GM18498 (cell line): ENCODE measurements at regions not wholly inside any gene's neighbourhood (a gene's known extent, or its start where the extent isn't known, plus 50 kb on each side); places are given as distances from the start of the nearest gene placed in this dataset.
"Not testable (repeated sequence)": the region's sequence is repeated elsewhere in the genome, so short reads cannot be mapped to it uniquely, and the experiment has no call there.

Experiments used
- ATAC-seq: cut with Tn5 transposase; IDR thresholded peaks from one replicate; pipeline ENCODE4 v1.9.1; 2021; ENCODE audit warnings: mild to moderate bottlenecking, moderate library complexity; ENCODE audit not compliant: unreplicated experiment

DNA sequence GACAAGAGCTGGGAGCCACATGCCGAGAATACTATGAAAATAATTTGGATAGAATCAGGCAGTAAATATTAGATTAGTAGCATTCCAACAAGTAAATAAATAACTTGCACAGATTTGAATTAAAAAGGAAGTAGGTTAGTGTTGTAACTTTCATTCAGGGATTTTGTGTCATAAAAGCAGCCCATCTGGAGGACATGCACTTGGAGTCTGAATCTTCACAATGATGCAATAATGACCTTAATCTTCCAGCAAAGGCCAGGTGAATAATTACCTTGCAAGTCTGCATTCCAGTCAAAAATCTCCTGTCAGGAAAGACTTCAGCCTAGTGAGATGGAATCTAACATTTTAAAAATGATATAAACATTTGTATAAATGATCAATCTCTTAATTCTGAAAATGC lies 518.1 kb downstream of the KCNJ2 start:
- no peak for ATAC-seq

DNA sequence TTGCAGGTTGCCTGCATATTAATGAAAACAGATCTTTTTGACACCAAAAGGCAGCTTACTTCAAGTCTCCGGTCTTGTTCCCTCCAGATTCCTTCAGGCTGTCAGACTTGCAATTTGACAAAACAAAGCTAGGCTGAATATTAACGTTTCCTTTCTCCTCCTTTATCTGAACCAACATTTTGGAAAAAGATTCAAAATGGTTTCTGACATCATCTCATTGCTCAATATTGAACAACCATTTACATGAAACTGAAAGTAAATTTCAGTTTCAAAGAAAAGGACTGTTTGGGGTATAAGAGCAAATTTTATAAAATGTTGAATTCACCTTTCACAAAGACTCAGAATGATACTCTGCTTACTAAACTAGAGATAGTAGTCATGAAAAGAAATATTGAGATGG lies 521.8 kb downstream of the KCNJ2 start:
- ATAC-seq: no peak

DNA sequence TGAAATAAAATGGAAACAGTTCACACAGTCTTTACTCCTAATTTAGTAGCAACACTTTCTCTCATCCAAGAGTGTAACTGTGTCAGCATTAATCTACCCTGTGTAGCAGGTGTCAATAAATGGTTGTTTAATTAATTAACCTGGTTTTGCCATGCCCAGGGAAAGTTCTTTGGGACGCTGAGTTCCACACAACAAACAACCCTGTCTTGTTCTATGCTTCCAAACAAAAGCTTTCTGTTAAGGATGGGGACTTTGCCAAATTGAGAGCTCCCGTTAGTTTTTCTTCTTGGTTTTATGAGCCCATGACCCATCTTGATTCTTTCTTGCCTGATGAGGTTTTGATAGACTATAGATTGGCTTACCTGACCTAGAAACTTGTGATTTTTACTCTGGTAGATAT lies 530.1 kb downstream of the KCNJ2 start:
- ATAC-seq: no peak

DNA sequence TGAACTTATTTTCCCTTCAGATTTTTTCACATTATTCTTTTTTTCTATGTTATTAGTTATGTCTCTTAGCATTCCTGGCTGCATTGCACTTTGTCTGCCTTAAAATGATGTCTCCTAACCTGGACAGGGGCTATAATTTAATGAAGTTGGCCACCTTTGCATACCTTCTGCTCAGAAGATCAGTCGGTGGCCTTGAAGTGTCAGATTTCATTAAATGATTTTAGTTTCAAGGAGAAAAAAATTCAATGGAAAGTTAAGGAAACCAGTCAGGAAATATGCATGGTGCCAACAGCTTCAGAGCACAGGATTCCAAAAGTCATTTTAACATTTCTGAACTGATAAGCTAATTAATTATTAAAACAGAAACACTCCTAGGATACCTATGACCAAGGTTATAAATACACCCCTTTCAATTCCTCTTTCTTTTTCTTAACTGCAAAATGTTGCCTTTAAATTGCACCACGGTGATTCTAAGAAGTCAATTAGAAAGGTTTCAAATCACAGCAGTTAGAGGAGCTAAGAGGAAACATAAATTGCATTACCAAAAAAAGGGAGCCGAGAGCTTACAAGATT lies 533.4 kb downstream of the KCNJ2 start:
- ATAC-seq: no peak

DNA sequence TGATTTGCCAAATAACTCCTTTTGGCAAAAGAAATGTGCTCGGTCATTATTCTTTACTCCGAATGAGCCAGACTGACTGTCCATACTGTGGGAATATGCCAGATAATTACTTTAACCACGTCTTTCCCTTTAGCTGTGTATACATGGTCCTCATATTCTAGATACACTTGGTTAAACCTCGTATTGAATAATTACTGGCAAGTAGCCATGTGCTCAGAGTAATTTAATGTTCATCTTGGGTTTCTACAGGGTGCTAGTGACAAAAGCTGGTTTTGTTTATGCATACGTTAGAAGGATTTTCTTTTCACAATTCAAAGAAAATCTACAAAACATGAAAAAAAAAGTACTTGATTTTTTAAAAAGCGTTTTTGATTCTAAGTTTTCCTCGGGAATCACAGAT lies 540.3 kb downstream of the KCNJ2 start:
- ATAC-seq: no peak

GRCh38 chr17:70713694-70714093 lies 544.4 kb downstream of the KCNJ2 start:
- no peak for ATAC-seq

- no peak for ATAC-seq
Measured at GRCh38 chr17:70716551-70716950, 547.2 kb downstream of the KCNJ2 start.

DNA sequence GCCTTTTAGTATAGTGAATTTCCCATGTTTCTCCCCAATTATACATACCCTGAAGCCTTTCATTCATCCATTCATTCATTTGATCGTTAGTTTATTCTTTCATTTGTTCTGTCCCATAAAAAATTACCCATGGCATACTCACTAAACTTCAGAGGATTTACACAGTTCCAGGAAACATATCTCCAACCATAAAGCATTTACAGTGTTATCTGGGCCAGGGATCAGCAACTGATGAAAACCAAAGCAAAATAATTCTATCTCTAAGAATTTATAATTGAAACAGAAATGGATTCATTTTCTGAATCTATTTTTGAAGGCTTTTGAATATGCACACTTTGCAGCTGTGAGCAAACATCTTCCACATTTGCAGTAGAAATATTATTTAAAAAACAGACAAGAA lies 547.7 kb downstream of the KCNJ2 start:
- no peak for ATAC-seq

DNA sequence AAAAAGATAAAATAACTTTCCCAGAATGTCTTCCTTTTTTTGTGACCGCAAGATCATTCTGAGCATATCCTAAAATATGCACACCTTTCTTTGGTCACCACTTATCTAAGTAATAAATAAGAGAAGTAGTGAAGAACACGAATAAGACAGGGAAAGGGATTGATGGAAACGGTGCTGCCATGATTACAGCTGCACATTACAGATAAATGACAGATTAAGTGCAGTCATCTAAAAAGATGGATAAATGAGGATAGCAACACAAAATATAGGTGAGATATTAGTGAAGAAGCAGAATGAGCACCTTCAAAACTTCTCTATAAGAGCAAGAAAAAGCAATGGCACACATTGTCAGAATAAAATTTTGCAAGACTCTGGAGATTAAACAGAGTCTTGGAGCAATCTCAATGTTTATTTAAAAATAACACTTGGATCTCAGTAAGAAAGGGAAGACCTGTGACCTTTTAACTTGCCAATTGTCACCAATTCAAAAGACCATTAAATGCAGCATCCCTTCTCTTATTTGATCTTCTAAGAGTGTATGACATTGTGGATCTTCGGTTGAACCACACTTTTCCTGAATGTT lies 567.1 kb downstream of the KCNJ2 start:
- ATAC-seq: no peak

GRCh38 chr17:70739065-70739464 lies 569.7 kb downstream of the KCNJ2 start:
- ATAC-seq: no peak

DNA sequence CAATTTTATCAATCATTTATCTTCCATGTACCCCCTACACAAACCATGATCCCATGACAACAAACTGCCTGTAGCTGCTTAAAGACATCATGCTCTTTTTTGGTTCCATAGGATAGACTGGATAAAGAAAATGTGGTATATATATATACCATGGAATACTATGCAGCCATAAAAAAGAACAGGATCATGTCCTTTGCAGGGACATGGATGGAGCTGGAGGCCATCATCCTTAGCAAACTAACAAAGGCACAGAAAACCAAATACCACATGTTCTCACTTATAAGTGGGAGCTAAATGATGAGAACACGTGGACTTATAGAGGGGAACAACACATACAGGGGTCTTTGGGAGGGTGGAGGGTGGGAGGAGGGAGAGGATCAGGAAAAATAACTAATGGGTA lies 577.2 kb downstream of the KCNJ2 start:
- ATAC-seq: not testable (repeated sequence)

GRCh38 chr17:70750983-70751382 lies 581.7 kb downstream of the KCNJ2 start:
- ATAC-seq: no peak

- not testable (repeated sequence) for ATAC-seq
Measured at GRCh38 chr17:70752461-70752860, 583.1 kb downstream of the KCNJ2 start.

DNA sequence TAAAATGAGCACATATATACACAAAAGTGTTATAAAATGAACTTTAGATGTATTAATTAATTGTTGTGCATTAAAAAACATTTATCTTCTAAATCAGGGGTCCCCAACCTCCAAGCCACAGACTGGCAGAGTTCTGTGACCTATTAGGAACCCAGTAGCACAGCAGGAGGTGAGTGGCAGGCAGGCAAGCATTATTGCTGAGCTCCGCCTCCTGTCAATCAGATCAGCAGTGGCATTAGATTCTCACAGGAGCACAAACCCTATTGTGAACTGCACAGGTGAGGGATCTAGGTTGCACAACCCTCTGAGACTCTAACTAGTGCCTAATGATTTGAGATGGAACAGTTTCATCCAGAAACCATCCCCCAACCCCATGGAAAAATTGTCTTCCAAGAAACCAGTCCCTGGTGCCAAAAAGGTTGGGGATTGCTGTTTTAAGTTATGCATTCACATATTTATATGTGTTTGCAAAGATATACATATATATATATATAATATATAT lies 583.7 kb downstream of the KCNJ2 start:
- ATAC-seq: no peak

DNA sequence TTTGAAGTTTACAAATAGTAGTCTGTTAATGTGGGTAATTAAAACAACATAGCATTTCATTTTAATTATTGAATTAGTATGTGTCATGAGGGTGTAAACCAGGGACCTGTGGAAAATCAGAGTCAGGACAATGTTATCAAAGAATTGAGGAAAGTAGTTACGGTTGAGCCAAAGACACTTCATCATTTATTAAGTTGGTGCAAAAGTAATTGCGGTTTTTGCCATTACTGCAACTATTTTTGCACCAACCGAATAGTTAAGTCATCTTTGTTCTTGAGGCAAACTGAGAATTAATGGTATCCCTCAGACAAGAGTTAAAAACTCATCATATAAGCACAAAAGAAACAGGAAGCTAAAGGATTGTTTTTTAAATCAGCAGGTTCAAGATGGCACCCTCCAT lies 593.7 kb downstream of the KCNJ2 start:
- ATAC-seq: no peak

DNA sequence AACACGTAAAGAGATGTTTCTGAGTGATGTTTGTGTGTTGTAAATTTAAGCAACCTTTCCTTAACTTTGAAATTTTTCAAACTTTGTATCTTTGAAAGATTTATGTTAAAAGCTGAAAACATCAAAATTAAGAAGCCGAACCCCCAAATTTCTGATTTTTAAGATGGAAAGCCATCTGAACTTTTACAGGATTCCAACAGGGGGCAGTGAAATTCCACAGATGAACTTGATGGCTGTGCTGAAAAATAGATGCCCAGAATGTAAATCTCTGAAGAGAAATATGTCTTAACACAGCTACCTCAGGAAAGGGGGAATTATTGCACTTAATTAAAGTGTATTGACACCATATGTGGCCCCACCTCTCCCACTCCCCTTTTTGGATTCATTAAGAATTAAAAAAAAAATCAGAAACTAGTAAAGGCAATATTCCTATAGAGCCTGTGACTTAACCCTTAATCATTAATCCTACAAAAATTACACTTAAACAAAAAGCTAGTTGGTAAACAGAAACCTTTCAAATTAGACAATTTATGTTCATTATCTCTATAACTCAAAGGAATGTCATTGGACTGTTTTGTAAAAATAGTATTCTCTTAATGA lies 597.9 kb downstream of the KCNJ2 start:
- no peak for ATAC-seq

DNA sequence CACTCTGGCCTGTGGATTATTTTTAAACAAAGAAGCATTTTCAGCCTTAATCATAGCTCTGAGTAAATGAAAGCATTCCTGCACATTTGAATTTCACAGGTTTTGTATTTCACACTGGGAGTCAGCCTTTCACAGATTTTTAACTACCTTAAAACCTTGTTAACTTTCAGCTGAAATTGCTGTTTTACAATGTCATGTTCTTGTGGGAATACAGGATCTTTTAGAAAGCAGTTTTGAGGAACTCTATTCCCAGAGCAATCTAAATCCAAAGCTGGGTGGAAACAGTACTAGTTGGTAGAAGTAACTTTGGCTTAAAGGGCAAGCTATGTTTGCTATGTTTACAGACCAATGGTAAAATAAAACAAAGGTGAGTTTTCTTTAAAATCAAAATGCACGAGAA lies 600.6 kb downstream of the KCNJ2 start:
- no peak for ATAC-seq

- no peak for ATAC-seq
Measured at GRCh38 chr17:70771804-70772386, 602.6 kb downstream of the KCNJ2 start.

DNA sequence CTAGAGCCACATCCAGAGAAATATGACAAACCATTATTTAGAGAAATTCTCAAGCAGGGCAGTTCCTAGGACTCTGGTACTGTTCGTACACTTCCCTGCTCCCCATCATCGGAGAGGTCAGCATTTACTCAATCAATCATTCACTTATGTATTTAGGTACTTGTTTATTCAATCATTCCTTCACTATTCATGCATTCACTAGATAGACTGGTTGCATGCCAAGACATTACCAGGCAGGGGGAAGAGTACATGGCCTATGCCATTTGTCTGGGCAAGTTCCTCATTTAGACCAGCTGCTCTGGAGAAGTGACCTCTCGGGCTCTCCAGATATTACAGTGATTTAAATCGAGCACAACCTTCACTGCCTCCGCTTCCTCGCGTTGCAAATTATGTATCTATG lies 603.4 kb downstream of the KCNJ2 start:
- no peak for ATAC-seq

GRCh38 chr17:70773258-70773657 lies 603.9 kb downstream of the KCNJ2 start:
- ATAC-seq: no peak

DNA sequence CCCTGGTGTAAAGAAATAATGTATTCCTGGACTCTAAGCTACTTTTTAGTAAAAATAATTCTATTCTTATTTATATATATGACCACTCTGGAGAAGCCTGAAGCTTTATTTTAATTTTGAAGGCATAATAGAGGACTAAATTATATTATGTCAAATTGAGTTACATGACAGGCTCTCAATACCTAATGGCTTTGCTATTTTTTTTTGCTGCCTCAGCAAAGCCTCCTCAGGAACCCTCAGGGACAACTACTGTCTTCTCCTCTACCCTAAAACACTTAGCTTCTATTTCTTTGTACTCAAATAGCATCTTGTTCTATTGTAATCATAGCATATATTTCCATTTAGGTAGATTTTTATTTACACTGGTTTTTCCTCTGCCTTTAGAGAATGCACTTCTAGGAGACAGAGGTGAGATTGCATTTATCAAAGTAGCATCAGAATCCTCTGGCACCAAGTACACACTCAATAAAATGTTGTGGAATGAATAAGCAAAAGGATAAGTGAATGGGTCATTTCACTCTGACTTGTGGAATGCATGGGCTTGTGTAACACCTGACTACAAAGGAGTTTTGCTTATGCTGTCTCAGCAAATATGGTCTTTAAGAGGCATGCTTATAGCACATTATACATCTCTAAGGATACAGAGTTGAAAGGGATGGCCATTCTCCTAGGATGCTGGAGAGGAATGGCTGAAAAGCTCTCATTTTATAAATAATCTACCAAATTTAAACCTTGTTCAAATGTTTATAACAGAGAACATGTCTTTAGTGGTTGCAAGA lies 605.2 kb downstream of the KCNJ2 start:
- no peak for ATAC-seq
